Gastrocnemius medialis (tissue), 4 donors: ENCODE measurements at regions not wholly inside any gene's neighbourhood (a gene's known extent, or its start where the extent isn't known, plus 50 kb on each side); places are given as distances from the start of the nearest gene placed in this dataset.

ENCODE experiments used
- ATAC-seq, 2 donors: fragments of 150-250 bp; one replicate each; pipeline ENCODE4 v1.9.1; 2016
- DNase-seq, 2 donors: peaks; one replicate each; pipeline ENCODE4 v3.0.0-alpha.2; 2019
- H3K27ac ChIP-seq, 4 donors: fragments of 200-600 bp; sonication (generic); 1 replicate in 1 of 4; 2 replicates in 3 of 4; pipeline ENCODE4 v1.5.1; 2016 to 2018; ENCODE audit warnings: mild to moderate bottlenecking in 2 of 4, moderate library complexity in 1 of 4
- H3K27me3 ChIP-seq, 3 donors: fragments of 200-600 bp; sonication (generic) in 2 of 3; 1 replicate in 1 of 3; 2 replicates in 2 of 3; pipeline versions ENCODE4 v1.5.1 to v1.6.0; 2016 to 2019; ENCODE audit warnings: mild to moderate bottlenecking in 1 of 3, moderate library complexity in 1 of 3
- H3K36me3 ChIP-seq, 2 donors: fragments of 200-600 bp; sonication (generic) in 1 of 2; one replicate each; pipeline ENCODE4 v1.5.1; 2017 to 2018
- H3K4me1 ChIP-seq, 2 donors: fragments of 200-600 bp; sonication (generic) in 1 of 2; one replicate each; pipeline ENCODE4 v1.5.1; 2016 to 2017; ENCODE audit warnings: mild to moderate bottlenecking in 2 of 2
- H3K4me3 ChIP-seq, 4 donors: fragments of 200-600 bp; sonication (generic) in 3 of 4; 1 replicate in 1 of 4; 2 replicates in 3 of 4; pipeline ENCODE4 v1.5.1; 2016 to 2019; ENCODE audit warnings: mild to moderate bottlenecking in 2 of 4
- H3K9me3 ChIP-seq, 3 donors: fragments of 200-600 bp; sonication (generic) in 2 of 3; 1 replicate in 1 of 3; 2 replicates in 2 of 3; pipeline ENCODE4 v1.5.1; 2016 to 2019
- POLR2A ChIP-seq, 2 donors: fragments of 450-650 bp; IDR thresholded peaks; one replicate each; pipeline ENCODE4 v1.6.1; 2017; ENCODE audit warnings: antibody characterized with exemption in 2 of 2, mild to moderate bottlenecking in 2 of 2, moderate library complexity in 2 of 2
- in situ Hi-C, 4 donors: fragments of 200-750 bp; cut with MboI; loops; one replicate each; pipeline versions ENCODE4 v1.15.0 to v1.8.0; 2017; ENCODE audit warnings: low sequenced_read_pairs in 4 of 4
- intact Hi-C: fragments of 100-400 bp; cut with DNase I; formaldehyde crosslinking; loops from one replicate; pipeline ENCODE4 v1.15.1; 2023; ENCODE audit warnings: low total_unique reads
- TF ChIP-seq, protein P1 (sequence below), 5 experiments: fragments of 450-650 bp in 3 of 5; fragments of 200-600 bp in 2 of 5; sonication (generic) in 2 of 5; IDR thresholded peaks in 4 of 5; conservative IDR thresholded peaks in 1 of 5; 1 replicate in 4 of 5; 2 replicates in 1 of 5; pipeline ENCODE4 v1.5.1; 2016 to 2019; ENCODE audit warnings: antibody characterized with exemption in 5 of 5, mild to moderate bottlenecking in 3 of 5, moderate library complexity in 3 of 5

DNA sequence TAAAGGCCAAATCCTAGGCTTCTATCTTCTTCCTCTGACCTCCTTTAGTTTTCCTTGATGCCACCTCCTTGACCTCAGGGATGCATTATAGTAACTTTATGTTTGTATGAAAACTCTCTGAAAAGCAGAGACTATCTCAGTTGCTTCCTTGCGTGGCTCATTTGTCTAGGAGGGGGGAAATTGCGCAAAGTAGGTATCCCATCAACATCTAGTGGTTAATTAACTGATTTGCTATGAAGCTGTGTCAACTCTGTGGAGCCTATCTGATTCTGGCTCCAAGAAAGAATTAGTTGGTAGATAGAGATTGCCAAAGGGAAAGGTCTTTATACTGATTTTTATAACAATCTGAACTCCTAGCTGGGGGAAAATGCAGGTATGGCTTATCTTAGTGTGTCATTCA, 82.1 kb upstream of the FRY start:
- no peak for ATAC-seq
- Histone ChIP-seq H3K27ac (no peak overlapping the region), H3K4me1 (peaks cover 5 to 13% of the 10 kb centered on the region in 2 donors), H3K4me3 (no peak overlapping the region), H3K27me3 (no peaks in the 10 kb centered on the region), H3K36me3 (peaks cover 0 to 8% of the 10 kb centered on the region in 2 donors), H3K9me3 (no peaks in the 10 kb centered on the region)
- TF ChIP-seq, protein P1, sequence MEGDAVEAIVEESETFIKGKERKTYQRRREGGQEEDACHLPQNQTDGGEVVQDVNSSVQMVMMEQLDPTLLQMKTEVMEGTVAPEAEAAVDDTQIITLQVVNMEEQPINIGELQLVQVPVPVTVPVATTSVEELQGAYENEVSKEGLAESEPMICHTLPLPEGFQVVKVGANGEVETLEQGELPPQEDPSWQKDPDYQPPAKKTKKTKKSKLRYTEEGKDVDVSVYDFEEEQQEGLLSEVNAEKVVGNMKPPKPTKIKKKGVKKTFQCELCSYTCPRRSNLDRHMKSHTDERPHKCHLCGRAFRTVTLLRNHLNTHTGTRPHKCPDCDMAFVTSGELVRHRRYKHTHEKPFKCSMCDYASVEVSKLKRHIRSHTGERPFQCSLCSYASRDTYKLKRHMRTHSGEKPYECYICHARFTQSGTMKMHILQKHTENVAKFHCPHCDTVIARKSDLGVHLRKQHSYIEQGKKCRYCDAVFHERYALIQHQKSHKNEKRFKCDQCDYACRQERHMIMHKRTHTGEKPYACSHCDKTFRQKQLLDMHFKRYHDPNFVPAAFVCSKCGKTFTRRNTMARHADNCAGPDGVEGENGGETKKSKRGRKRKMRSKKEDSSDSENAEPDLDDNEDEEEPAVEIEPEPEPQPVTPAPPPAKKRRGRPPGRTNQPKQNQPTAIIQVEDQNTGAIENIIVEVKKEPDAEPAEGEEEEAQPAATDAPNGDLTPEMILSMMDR (IDR thresholded peaks at IDR 0.05 in 4 of 5, conservative IDR thresholded peaks at IDR 0.05 in 1 of 5) = no peak
- TF ChIP-seq POLR2A (IDR thresholded peaks at IDR 0.05) = no peak
- in situ Hi-C loops (no loop called here), intact Hi-C loops (no loop called here)
- no peak for DNase-seq

DNA sequence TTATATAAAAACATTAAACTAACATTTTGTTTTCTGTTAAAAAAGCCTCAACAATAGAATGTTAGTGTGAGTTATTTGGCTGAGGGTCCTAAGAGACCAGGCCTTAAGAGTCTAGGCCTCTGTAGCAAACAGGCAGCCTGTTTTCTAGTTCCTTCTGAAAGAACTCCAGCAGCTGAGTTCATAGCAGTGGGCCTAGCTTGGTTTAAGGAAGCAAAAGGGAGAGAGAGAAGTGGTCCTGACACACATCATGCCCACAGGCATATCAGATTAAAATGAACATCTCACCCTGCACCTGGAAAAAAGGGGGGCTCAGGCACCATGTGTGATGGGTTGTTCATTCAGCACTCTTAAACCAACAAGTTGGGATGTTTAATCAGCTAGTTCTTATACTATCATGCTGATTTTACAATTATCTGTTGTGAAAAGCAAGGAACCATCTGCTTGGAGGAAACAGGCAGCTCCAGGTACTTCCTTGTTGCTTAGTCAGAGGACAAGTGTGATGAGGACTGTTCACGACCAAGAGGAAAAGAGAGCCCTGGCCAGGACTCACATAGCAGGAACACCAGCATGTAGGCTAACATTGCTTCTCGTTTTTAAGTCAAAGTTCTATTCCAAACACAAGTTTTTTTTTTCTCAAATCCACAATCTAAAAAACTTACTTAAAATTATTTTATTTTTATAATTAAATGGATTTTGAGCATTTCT, 81.3 kb upstream of the FRY start:
- no peak for TF ChIP-seq POLR2A (IDR thresholded peaks at IDR 0.05)
- TF ChIP-seq, protein P1 (IDR thresholded peaks at IDR 0.05 in 4 of 5, conservative IDR thresholded peaks at IDR 0.05 in 1 of 5) = no peak
- intact Hi-C loops (no loop called here), in situ Hi-C loops (no loop called here)
- no peak for DNase-seq
- H3K36me3 ChIP-seq = peaks cover 0 to 8% of the 10 kb centered on the region in 2 donors
- no peaks in the 10 kb centered on the region for H3K27me3 ChIP-seq
- H3K9me3 ChIP-seq = no peaks in the 10 kb centered on the region
- peaks cover 5% of the 10 kb centered on the region in 2 donors for H3K4me1 ChIP-seq
- H3K4me3 ChIP-seq = no peak overlapping the region
- H3K27ac ChIP-seq = peak overlapping the region in 2 of 4 donors; percentile 36 to 45
- ATAC-seq = no peak

DNA sequence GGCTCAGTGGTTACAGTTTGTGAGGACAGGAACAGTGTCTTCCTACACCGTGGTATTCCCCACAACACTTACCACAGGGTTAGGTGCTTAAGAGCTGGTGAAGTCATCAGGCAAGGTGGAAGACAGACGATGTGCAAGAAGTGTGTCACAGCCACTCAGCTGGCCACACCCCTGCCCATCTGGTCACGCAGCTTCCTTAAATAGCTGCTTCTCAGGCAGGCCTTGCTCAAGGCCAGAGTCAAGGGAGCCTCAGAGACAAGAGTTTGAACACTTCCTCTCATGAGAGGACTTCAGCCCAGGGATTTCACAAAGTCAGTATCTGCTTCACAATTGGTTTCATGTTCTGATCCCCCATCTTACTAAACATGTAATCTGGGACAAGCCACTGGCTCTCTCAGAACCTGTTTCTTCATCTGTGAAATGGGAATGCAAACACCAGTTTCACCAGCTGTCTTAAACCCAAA, 80.3 kb upstream of the FRY start:
- intact Hi-C loops = no loop called here
- no peak for TF ChIP-seq POLR2A (IDR thresholded peaks at IDR 0.05)
- TF ChIP-seq, protein P1 (IDR thresholded peaks at IDR 0.05 in 4 of 5, conservative IDR thresholded peaks at IDR 0.05 in 1 of 5) = no peak
- in situ Hi-C loops = no loop called here
- H3K4me1 ChIP-seq = peaks cover 0 to under 1% of the 10 kb centered on the region in 2 donors
- H3K27ac ChIP-seq = peak overlapping the region in 2 of 4 donors; percentile 36 to 45
- H3K27me3 ChIP-seq = no peaks in the 10 kb centered on the region
- H3K9me3 ChIP-seq = no peaks in the 10 kb centered on the region
- DNase-seq (peak; percentile 14 to 58), ATAC-seq (peak in 1 of 2 donors; percentile 68)
- H3K36me3 ChIP-seq = peaks cover 0 to 8% of the 10 kb centered on the region in 2 donors
- H3K4me3 ChIP-seq = no peak overlapping the region

DNA sequence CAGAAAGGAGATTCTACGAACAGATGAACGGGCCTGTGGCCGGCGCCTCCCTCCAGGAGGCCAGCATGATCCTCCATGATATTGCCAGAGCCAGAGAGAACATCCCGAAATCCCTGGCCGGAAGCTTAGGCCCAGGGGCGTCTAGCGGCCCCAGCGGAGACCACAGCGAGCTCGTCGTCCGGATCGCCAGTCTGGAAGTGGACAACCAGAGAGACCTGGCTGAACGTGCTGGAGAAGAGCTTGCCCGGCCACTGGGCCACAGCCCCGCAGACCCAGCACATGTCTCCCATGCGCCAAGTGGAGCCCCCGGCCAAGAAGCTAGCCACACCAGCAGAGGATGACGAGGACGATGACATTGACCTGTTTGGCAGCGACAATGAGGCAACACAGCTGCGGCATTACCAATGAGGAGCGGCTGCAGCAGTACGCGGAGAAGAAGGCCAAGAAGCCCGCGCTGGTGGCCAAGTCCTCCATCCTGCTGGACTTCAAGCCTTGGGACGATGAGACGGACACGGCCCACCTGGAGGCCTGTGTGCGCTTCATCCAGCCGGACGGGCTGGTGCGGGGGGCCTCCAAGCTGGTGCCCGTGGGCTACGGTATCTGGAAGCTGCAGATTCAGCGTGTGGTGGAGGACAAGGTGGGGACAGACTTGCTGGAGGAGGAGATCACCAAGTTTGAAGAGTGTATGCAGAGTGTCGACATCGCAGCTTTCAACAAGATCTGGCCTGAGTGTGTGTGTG, 78.8 kb upstream of the FRY start:
- TF ChIP-seq, protein P1 (IDR thresholded peaks at IDR 0.05 in 4 of 5, conservative IDR thresholded peaks at IDR 0.05 in 1 of 5) = no peak
- TF ChIP-seq POLR2A (IDR thresholded peaks at IDR 0.05) = no peak
- intact Hi-C loops = no loop called here
- Histone ChIP-seq H3K9me3 (no peaks in the 10 kb centered on the region), H3K27me3 (no peaks in the 10 kb centered on the region), H3K27ac (no peak overlapping the region), H3K4me3 (no peak overlapping the region), H3K36me3 (peaks cover 0 to 8% of the 10 kb centered on the region in 2 donors), H3K4me1 (no peaks in the 10 kb centered on the region)
- DNase-seq = no peak
- ATAC-seq = no peak
- in situ Hi-C loops = no loop called here
